ENCODE measurements at regions not wholly inside any gene's neighbourhood (a gene's known extent, or its start where the extent isn't known, plus 50 kb on each side); places are given as distances from the start of the nearest gene placed in this dataset.
"Not testable (repeated sequence)": the region's sequence is repeated elsewhere in the genome, so short reads cannot be mapped to it uniquely, and the experiment has no call there.

DNA sequence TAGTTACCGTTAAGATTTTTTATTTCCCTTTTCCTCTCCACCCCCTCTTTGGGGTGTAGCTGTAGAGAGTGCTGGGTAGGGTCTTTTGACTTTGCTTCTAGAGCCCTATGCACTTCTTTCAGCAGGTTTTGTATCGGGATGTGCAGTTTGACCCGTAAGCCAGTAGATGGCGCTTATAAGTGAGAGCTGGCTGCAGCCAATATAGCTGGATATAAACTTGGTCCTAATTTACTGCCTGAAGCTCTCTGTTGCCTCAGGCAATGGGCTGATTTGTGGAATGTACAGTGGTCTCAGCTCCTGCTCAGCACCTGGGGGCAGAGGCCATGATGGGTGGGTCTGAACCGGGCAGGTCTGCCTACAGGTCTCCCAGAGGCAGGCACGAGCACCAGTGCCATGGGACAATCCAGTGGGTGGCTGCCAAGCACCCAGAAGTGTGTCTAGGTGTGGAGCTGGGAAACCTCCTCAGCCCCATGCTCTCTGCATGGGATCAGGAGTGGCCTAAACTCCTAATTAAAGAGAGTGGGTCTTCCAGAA lies 146.5 kb downstream of the SPANXN1 start:
- DNase-seq (ENCODE audit: low read depth) = no peak

DNA sequence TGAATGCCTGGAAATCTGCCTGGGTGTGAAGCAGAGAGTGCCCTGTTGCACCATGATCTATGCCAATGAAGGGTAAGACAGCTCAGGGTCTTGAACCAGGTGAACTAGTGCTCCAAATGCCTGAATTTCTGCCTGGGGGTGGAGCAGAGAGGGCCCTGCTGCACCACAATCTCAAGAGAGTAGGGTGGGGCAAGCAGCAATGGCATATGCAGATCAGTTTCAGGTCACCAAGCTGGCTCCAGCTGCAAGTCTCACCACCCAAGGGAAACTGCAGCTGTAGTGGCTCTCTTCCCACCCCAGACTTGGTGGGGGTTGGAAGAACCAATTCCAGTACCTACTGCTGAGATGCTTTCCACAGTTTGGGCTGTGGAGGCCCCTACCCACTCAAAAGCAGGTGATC lies 147.0 kb downstream of the SPANXN1 start:
- no peak for DNase-seq (ENCODE audit: low read depth)

DNA sequence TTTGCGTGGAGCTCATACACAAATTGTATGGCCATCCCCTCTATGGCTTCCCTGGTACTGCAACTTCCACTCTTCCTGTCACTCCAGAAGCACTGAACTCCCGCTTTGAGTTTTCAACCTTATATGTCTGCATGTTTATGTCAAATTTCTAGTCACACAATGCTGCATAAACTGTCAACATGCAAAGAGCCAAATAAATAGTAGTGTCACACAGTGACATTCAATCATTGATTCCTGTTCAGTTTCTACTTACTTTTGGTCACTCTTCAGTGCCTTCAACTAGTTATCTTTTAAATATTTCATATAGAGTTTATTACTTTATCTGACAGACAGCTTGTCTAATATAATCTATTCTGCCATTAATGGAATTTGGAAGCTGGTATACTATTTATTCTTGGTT lies 149.3 kb downstream of the SPANXN1 start:
- DNase-seq (ENCODE audit: low read depth) = no peak

DNA sequence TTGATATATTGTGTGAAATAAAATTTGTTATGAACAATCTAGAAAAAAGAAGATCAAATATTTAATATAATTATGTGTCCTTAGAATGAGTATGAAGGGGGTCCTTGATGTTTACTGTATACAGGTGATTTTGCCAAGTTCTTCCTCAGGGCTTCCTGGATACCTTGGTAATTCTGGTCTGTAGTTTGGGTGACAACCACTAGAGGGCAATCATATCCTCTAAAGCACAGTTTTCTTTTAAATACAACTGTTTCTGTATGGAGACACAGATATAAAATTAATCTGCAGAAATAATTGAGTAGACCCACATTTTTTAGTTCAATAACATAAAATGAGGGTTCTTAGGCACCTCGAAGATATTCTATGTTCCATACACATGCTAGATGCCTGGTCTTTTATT lies 157.7 kb downstream of the SPANXN1 start:
- DNase-seq (ENCODE audit: low read depth) = peak; percentile 7

DNA sequence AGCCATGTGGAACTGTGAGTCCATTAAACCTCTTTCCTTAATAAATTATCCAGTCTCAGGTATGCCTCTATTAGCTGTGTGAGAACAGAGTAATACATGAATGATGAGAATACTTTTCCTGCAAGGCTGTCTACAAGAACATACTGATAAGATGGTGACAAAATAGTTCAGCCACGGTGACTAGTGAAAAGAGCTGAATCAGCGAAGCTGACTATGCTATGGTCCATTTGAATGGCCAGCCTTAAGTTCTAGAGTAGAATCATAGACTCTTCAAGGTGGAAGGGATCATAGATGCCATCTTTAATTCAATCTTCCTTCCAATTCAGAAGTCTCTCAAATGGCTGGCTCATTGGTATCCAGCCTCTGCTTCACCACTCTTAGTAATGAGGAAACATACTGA lies 163.3 kb downstream of the SPANXN1 start:
- no peak for DNase-seq (ENCODE audit: low read depth)

DNA sequence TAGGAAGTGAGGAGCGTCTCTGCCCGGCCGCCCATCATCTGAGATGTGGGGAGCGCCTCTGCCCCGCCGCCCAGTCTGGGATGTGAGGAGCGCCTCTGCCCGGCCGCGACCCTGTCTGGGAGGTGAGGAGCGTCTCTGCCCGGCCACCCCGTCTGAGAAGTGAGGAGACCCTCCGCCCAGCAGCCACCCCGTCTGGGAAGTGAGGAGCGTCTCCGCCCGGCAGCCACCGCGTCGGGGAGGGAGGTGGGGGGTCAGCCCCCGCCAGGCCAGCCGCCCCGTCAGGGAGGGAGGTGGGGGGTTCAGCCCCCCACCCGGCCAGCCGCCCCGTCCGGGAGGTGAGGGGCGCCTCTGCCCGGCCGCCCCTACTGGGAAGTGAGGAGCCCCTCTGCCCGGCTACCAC lies 188.9 kb downstream of the SPANXN1 start:
- DNase-seq (ENCODE audit: low read depth) = not testable (repeated sequence)

DNA sequence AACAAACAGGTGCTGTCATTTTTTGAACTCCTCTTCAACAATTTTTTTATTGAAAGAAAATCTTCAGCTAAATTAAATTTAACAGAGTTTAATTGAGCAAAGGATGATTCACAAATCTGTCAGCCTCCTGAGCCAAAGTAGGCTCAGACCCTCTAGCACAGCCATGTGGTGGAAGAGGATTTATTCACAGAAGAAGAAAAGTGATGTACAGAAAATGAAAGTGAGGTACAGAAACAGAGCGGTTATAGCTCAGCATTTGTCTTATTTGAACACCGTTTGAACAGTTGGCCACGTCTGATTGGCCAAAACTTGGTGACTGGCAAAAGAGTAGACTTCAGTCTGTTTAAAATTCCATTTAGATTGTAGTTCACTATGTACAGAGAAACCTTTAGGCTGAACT lies 217.3 kb downstream of the SPANXN1 start:
- DNase-seq (ENCODE audit: low read depth) = no peak

DNA sequence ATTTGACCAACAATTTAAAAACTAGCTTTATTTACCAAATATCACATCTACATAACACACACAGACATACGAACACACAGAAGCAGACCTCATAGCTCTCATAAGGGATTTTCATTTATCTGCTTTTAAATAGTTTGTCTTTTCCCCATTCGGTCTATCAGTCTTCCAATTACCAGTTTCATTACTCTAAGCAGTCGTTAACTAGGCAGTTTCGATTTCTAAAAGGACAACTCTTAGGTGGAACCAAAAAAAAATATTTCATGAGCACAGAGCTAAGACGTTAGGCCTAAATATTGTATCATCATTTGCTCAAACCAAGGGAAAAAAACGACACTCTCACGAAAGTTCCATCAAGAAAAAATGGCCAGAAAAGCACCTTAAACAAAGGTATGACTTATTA lies 228.4 kb downstream of the SPANXN1 start:
- no peak for DNase-seq (ENCODE audit: low read depth)

DNA sequence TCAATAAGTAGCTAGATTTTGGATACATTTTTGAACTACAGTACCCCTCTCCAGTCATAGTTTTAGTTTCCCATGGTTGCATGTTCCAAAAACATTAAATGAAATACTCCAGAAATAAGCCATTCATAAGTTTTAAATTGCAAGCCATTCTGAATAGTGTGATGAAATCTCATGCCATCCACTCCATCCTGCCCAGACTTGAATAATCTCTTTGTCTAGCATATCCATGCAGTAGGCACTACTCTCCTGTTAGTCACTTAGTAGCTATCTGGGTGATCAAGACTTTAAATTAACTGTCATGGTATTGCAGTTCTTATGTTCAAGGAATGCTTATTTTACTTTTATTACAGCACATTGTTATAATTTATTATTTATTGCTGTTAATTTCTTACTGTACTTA lies 237.4 kb downstream of the SPANXN1 start:
- DNase-seq (ENCODE audit: low read depth) = no peak

DNA sequence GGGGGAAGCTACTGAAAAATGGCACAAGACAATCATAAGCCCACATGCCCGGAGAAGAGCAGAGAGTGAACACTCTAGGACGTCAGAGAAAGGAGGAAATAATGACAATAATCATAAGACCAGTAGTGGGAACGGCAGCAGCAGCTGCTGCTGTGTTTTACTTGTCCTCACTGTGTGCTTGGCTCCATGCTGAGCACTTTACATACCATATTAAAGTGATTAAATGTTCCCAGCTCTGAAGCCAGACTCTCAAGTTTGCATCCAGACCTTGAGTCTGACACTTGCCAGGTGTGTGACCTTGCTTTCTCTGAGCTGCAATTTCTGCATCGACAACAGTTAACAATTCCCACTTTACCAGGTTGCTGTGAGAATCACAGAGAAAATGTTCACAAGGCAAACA lies 255.4 kb downstream of the SPANXN1 start:
- DNase-seq (ENCODE audit: low read depth) = no peak

DNA sequence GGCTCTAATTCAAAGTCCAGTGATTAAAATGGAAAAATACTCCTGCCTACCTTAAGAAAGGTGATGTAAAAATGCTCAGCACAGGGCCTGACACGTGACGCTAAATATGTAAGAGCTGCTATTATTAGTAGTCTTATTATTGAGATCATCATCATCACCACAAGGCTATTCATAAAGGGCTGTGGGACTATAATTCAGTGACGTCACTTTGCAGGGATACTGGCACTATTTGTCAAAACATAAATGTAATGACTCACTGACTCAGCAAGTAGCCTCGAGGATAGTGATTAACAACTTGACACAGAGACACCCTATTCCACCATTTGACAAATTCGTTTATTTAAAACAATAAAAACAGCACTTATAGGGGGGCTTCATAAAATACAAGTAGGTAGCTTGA lies 258.9 kb downstream of the SPANXN1 start:
- DNase-seq (ENCODE audit: low read depth) = no peak

DNA sequence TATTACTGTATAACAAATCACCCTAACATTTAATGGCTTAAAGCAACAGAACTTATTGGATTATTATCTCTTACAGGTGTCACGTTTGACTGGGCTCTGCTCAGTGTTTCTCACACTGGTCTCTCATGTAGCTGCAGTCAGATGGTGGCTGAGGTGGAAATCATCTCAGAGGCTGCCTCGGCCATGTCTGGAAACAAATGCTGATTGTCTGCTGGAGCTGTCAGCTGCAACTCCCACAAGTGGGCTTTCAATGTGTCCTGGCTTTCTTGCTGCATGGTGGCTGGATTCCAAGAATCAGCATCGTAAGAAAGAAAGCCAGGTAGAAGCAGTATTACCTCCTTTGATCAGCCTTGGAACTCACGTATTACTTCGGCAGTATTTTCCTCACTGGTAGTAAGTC lies 277.6 kb downstream of the SPANXN1 start:
- no peak for DNase-seq (ENCODE audit: low read depth)

DNA sequence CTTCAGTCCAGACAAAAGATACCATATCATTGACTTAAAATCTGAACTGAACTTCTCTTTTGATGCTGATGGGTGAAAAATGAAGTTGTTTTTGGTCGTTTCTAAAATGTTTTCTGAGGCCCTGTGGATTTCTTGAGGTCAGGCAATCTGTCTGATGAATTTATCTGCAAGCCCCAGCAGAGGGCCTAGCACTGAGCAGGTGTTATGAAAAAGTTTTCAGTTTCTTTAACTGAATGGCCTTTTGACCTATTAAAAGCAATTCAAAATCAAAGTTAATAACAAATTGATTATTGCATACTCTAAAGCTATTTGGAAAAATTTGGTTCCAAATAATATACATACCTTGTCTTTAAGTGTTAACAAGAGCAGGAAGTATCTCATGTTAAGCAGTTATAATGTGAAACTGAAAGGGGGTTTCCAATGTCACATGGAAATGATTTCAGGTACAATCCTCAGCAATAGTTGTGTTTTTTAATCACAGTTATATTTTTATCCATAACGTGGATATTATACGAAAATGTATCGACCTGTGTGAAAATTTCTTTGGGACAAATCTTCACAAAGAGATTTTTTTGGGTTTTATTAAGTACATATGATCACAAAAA lies 285.0 kb downstream of the SPANXN1 start:
- DNase-seq (ENCODE audit: low read depth) = no peak

DNA sequence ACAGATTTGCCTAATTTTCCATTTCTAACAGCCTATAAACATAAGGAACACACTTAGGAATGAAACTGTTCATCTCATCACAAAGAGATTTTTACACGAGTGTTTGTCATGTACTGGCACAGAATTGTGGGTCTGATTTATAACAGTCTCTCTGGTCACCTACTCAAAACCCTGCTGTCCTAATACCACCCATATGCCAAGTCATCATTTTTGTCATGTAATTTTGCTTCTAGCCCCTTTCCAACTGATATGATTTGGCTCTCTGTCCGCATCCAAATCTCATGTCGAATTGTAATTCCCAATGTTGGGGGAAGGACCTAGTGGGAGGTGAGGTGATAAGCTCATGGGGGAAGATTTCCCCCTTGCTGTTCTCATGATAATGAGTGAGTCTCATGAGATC lies 284.1 kb upstream of the SLITRK2 start:
- DNase-seq (ENCODE audit: low read depth) = no peak

DNA sequence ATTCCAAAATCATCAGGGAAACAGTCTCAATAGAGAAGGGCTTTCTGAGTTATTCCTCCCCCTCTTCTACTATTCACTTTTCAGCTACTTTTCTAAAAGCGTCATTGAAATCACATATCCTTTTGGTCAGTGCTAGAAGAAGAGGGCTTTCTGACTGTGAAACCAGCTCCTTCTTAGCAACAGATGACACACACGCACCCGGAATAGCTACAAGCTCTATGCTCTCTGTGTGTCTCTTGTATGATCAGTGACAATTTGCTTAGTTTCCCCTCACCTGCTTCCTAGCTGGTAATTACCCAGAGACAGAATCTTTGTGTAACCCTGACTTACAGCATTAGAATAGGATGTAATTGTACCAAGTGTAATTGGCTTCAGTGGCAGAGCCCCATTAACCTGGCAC lies 268.1 kb upstream of the SLITRK2 start:
- DNase-seq (ENCODE audit: low read depth) = no peak

DNA sequence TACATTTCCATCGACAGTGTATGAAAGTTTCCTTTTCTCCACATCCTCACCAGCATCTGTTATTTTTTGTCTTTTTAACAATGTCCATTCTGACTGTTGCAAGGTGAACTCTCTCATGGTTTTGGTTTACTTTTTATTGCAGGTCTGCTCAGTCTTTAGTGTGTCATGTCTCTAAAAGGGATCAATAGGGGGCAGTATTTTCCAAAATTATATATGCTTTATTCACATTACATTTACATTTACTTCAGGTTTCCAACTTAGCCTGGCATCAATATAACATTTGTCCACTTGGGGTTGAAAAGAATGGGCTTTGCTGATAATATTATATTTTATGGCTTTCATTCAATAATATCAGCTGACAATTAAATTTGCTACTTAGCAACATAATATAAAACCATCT lies 265.0 kb upstream of the SLITRK2 start:
- DNase-seq (ENCODE audit: low read depth) = no peak

DNA sequence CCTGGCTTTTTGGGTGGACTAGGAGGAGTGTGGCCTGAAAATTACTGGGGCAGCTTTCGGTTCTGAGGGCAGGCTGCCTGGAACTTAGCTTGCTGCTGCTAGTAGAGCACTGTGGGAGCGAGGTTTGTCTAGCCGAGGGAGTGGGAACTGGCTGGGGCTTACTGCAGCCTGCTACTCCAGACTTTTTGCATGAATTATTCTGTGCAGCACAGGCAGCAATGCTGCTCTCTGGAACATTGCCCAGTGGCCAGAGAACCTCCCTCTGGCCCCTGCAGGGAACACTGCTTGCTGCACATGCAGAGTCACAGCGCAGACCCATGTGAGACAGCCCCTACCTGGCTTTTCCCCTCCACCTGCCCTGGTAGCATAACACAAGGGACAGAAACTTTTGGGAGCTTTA lies 263.9 kb upstream of the SLITRK2 start:
- no peak for DNase-seq (ENCODE audit: low read depth)

DNA sequence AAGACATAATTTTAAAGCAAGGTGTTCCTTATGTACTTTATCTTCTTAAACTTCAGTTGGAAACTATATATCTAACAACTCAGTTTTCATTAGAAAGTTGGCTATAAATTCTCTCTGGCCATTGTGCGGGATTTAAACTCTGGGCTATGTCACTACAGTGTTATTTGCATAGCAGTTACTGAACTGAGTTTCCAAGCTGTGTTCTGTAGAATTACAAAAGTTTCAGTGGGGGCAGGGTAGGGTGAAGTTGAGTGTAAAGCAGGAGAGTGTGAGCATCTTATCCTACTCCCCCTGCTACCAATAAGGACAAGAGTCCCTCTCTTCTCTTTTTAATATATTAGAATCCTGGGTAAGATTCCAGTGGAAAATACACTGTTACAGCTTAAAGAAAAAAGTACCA lies 254.5 kb upstream of the SLITRK2 start:
- DNase-seq (ENCODE audit: low read depth) = no peak

DNA sequence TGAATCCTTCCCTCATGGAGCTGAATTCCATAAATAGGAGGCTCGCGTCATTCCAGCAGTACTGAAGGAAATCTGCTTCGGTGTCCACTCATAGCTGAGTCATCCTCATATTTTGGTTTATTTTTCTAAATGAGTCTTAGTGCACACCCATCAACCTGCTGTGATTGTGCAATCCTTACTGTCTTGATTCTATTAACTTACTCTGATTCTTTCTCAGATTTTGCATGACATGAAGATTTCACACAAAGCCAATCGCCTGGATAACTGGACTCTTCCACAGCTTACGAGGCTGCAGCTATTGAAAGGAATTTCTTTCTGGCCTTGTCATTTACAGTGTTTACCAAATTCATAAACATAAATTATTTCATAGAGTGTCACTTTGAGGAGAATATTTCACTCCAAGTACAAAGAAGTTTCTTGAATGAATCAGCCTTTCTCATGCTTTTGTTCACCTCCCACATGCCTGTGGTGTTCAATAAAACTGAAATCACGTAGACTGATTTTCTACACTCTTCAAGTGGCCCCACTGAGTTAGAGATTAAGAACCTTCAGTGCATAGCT lies 207.6 kb upstream of the SLITRK2 start:
- no peak for DNase-seq (ENCODE audit: low read depth)

DNA sequence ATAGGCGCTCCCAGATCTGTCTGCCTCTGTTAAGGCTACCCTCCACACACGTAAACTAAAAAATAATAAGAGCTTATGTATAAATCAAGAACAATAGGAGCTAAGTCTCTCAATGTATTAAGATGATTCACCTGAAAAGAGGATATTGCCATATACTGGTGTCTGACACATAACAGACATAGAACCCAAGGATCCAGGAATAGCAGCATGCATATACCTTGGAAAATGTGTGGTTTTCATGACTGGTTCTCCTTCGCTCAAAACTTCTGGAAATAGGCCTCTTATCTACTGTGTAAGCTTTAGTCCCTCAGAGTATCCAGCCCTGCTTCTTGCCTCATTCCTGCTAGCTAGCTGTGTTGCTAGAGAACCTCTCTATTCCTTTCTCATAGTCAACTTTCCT lies 203.7 kb upstream of the SLITRK2 start:
- no peak for DNase-seq (ENCODE audit: low read depth)

DNA sequence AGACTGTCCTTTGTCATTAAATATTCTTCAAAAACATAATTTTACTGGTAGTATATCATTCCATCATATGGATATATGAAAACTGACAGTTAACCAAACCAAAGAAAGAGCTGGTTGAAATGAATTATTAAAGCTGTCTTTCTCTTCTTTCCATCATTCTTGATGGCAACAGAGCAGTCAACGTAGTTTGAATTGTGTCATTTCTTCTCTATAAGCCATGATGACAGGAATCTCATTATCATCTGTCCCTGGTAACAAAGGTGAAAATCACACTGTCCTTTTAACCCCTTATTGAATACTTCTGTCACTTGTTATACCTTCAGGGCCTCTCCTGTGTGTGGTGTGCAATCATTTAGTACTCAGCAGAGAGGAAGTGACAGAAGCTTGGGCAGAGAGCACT lies 197.0 kb upstream of the SLITRK2 start:
- no peak for DNase-seq (ENCODE audit: low read depth)

DNA sequence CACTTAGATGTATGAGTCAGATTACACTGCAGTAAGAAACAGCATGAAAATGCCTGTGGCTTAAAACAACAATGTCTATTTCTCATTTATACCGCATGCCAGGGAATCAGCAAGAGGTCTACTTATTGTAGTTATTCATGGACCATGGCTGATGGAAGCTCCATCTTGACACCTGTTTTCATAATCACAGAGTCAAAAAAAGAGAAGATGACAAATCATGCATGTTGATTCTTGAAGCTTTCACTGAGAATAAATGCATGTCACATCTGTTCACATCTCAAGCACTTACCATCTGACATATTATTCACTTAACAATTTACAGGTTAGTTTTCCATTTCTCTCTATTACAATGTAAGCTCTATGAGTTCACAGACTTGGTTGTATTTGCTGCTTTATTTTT lies 194.2 kb upstream of the SLITRK2 start:
- no peak for DNase-seq (ENCODE audit: low read depth)

DNA sequence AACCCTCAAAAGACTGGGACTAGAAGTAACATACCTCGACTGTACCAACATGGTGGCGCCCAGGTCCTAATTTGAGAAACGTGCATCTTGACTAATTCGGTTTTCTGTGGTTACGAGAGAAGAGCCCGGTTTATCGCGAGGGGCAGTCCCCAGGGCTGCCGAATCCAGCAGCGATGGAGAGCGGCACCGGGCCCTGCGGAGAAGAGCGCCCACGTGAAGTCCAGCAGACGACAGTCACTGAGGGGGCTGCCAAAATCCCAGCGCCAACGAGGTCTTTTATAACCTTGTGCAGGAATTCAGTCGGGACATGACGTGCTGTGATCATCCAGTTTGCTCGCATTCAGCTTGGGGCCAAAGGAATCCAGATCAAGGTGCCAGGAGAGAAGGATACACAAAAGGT lies 187.5 kb upstream of the SLITRK2 start:
- no peak for DNase-seq (ENCODE audit: low read depth)

DNA sequence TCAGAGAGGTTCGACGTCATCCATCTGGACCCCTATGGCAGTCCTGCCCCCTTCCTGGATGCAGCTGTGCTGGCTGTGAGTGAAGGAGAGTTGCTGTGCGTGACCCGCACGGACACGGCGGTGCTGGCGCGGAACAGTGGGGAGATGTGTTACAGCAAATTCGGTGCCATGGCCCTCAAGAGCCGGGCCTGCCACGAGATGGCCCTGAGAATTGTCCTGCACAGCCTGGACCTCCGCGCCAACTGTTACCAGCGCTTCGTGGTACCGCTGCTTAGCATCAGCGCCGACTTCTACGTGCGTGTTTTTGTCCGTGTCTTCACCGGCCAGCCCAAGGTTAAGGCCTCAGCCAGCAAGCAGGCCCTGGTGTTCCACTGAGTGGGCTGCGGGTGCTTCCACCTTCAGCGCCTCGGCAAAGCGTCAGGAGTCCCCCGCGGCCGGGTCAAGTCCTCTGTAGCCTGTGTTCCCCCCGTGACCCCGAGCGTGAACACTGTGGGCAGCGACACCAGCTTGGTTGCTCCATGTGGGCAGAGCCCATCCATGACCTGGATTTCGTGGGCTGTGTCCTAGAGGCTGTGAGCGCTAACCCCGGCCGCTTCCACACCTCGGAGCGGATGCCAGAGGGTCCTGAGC lies 186.7 kb upstream of the SLITRK2 start:
- DNase-seq (ENCODE audit: low read depth) = no peak

Measured in stromal cell of bone marrow (primary cell).